NB4 (cell line): ENCODE measurements at regions not wholly inside any gene's neighbourhood (a gene's known extent, or its start where the extent isn't known, plus 50 kb on each side); places are given as distances from the start of the nearest gene placed in this dataset.

Experiments used
- DNase-seq: peaks from one replicate; pipeline ENCODE4 v3.0.0; 2010; ENCODE audit warnings: low read depth
- H3K4me3 ChIP-seq: one replicate; pipeline ENCODE4 v1.5.1; 2011; ENCODE audit warnings: mild to moderate bottlenecking, low read depth, low read length, moderate library complexity
- CTCF ChIP-seq: IDR thresholded peaks from one replicate; pipeline ENCODE4 v1.5.1; 2012; ENCODE audit warnings: low read depth, low read length
- MAX ChIP-seq: IDR thresholded peaks from 2 replicates; pipeline ENCODE4 v1.6.1; 2011; ENCODE audit warnings: low read depth, low read length
- MYC ChIP-seq: IDR thresholded peaks from 2 replicates; pipeline ENCODE4 v1.6.1; 2011; ENCODE audit warnings: low read depth, low read length
- POLR2A ChIP-seq: IDR thresholded peaks from 2 replicates; pipeline ENCODE4 v1.6.1; 2011; ENCODE audit warnings: mild to moderate bottlenecking; ENCODE audit not compliant: insufficient read length; ENCODE audit errors: extremely low read depth

GRCh38 chr1:63157085-63157484 lies 165.3 kb upstream of the FOXD3 start:
- TF ChIP-seq POLR2A (no peak), MAX (no peak), CTCF (no peak), MYC (no peak)
- no peak overlapping the region for H3K4me3 ChIP-seq

GRCh38 chr1:63169057-63169456 lies 153.3 kb upstream of the FOXD3 start:
- TF ChIP-seq CTCF (no peak), MYC (no peak), POLR2A (no peak), MAX (no peak)
- no peak for DNase-seq
- H3K4me3 ChIP-seq, result no peak overlapping the region

More at GRCh38 chr1:63157085-63157484, 165.3 kb upstream of the FOXD3 start:
- no peak for DNase-seq

- no peak overlapping the region for H3K4me3 ChIP-seq
- no peak for TF ChIP-seq CTCF
- DNase-seq, result no peak
Observed at GRCh38 chr1:63173161-63173560, 149.2 kb upstream of the FOXD3 start.

GRCh38 chr1:63189677-63190076 lies 132.7 kb upstream of the FOXD3 start:
- no peak overlapping the region for H3K4me3 ChIP-seq
- TF ChIP-seq POLR2A (no peak), CTCF (peak; percentile 27)
- peak; percentile 17 for DNase-seq

GRCh38 chr1:63190171-63190570 lies 132.2 kb upstream of the FOXD3 start:
- no peak for DNase-seq

More at GRCh38 chr1:63190171-63190570, 132.2 kb upstream of the FOXD3 start:
- no peak overlapping the region for H3K4me3 ChIP-seq
- TF ChIP-seq MYC (no peak), CTCF (no peak), POLR2A (no peak), MAX (no peak)
